GM18519 (cell line): ENCODE measurements at regions not wholly inside any gene's neighbourhood (a gene's known extent, or its start where the extent isn't known, plus 50 kb on each side); places are given as distances from the start of the nearest gene placed in this dataset.

Source experiments
- ATAC-seq: cut with Tn5 transposase; IDR thresholded peaks from one replicate; pipeline ENCODE4 v1.9.1; 2021; ENCODE audit warnings: mild to moderate bottlenecking, moderate library complexity; ENCODE audit not compliant: unreplicated experiment, low FRiP score

DNA sequence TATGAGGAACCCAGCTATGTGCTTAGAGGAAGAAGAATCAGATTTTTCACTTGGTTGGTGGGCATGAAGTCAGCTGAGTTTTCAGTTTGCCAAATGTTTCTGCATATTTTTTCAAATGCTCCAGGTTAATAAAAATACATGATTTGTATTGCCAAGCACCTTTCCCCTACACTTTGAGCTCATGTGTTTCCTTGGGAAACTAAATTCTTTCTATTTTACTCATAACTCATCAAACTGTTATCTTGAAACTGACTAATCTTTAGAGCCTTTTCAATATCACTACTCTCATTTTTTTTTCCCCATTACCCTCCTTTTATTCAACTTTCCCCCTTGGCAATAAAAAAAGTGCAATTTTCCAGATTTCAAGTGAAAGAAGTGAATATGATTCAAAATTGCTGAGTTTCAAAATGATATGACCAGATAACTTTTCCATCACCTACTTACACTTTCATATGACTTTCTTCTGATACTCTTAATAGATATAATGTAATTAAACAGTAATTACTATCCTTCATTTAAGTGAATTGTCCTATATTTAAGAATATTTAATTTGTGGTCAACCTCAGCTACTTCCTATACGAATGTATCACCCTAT lies 91.9 kb upstream of the SOX6 start:
- no peak for ATAC-seq

DNA sequence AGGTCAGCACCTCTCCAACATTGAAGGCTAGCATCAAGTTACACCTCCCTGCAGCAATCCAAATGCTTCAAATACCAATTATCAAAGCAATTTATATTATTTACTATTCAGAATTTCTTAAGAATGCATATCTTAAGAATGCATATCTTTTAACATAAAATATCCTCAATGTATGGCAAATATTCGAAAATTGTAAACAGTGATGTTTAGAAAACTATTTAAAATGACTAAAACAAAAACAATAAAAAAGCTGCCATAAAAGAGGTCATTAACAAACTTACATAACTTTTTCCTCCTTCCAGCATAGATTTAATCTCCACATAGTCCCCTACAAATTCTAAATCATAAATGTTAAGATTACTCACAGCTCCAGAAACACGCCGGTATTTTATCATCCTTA lies 85.1 kb upstream of the SOX6 start:
- ATAC-seq: no peak

DNA sequence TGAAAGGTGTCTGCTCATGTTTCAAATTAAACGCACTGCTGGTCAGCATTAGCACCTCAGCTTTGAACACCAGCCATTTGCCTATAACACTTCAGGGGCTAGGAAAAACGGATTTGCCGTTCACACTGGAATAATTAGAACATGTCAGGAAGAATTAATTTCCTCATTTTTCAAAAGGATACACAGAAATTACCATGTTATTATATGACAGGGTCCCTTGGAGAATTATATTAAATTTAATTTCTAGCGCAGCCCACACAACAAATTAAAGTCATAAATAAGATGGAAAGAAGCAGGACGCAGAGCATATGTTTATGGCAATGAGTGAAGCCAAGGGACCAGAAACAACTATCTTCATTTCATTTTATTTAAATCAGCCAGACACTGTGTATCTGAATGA lies 83.8 kb upstream of the SOX6 start:
- ATAC-seq: no peak

DNA sequence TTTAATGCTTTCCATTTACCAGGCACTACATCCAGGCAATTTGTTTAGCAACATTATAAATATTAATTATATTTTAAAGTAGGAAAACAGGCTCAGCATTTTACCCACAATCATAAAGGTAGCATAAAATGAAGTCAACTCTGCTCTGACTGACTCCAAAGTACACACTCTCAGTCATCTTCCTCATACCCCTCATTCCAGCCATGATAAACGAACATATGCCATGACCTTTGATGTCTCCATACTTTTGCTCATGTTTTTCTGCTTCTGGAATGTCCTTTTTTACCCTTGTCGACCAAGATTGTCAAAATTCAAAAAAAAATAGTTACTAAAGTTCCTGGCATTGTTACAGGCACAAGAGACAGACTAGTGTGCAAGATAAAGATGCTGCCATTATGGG lies 77.7 kb upstream of the SOX6 start:
- no peak for ATAC-seq

DNA sequence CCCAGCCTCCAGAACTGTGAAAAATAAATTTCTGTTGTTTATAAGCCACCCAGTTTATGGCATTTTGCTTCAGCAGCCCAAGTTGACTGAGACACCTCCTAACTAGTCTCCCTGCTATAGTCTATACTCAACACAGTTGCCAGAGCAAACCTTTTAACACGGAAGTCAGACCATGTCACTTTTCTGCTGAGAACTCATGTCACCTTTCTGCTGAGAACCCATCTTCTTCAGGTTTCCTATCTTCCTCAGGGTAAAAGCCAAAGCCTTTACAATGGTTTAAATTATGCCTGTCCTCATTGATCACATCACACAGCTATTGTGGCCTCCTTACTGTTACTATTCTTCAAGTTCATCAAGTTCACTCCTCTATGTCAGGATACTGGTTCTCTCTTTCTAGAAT lies 74.3 kb upstream of the SOX6 start:
- no peak for ATAC-seq

DNA sequence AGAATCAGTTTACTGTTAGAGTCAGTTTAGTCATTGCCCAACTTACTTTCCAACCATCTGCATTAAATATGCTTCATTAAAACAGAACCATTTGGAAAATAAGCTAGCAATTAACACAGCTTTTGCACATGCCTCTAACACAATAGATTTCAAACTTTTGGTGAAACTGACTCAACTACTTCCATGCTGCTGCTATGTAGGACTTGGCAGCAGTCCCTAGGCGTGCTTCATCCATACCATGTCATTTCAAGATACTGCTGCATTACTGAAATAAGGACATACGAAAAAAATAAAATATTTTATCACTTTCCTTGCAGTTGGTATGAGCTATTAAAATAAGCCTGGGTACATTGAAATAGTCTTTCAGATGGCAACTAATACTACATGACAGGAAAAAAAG lies 65.5 kb upstream of the SOX6 start:
- ATAC-seq: no peak

DNA sequence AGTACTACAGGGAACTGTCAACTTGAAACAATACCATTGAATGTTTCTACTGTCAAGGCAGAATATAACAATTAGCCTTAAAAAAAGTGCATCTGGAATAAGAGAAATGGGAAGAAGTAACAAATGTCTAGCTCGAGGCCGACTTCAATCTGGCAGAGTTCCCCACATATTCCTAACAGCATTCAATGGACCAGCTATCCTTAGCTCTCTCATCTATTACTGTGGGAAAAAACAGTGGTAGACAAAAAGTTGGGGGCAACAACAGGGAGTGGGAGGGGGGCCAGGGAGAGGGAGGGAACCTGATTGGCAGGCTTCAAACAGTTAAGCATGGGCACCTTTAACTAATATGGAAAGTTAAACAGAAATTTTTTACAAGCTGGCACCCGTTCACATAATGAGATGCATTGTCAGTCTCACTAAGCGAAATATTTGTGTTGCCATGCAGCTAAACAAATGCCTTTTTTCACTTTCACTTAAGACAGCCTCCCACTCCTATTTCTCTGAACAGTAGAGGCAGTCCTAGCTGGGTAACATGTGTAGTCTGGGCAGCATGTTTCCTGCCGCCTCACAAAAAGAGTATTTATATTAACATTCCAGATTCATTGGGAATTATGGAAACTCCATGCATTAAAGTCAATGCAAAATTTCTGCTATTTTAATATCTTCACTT lies 62.2 kb upstream of the SOX6 start:
- ATAC-seq: no peak

DNA sequence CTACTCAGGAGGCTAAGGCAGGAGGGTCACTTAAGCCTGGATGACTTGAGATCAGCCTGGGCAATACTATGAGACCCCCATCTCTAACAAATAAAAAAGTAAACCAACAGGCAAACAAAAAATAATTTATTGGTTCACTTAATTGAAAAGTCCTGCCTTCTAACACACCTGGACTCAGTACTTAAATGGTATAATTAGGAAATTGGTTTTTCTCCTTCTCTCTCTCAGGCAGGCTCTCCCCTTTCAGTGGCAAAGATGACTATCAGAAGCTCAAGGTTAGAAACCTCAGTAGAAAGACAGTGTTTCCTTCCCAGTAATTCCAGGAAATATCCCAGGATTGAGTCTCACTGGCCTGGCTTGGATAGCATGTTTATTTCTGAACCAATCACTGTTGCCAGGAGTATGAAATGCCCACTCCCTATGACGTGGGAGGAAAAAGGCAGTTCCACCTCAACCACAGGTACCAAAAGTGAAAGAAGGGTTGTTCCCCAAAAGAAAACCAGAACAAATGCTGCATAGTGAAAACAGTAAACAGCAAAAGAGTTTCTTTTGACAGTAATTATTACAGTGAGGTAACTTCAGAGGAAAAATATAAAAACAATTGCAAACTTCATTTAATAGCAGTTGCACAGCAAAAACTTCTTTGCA lies 56.3 kb upstream of the SOX6 start:
- ATAC-seq: peak; percentile 91

DNA sequence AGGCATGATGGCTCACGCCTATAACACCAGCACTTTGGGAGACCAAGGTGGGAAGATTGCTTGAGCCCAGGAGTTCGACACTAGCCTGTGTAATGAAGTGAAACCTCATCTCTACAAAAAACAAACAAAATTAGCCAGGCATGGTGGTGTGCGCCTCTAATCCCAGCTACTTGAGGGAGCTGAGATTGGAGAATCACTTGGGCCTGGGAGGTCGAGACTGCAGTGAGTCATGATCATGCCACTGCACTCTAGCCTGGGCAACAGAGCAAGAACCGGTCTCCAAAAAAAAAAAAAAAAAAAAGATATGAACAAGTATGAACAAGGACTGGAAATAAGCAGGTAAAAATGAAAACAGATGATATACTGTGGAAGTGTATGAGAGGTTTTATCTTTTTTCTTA lies 54.1 kb upstream of the SOX6 start:
- ATAC-seq: no peak

DNA sequence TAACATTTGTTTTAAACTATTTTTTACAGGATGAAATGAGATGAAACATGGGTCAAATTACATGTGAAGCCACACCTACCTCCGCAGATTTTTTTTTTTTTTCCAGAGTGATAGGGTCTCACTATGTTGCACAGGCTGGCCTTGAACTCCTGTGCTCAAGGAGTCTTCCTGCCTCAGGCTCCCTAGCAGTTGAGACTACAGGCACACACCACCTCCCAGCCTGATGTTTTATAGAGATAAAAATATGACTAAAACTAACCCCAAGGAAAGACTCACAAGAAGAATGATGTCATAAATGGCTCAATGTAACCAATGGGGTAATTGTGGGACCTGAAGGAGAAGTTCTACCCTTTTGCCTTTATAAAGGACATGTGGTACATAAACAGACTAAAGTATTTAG lies 52.3 kb upstream of the SOX6 start:
- ATAC-seq: no peak

DNA sequence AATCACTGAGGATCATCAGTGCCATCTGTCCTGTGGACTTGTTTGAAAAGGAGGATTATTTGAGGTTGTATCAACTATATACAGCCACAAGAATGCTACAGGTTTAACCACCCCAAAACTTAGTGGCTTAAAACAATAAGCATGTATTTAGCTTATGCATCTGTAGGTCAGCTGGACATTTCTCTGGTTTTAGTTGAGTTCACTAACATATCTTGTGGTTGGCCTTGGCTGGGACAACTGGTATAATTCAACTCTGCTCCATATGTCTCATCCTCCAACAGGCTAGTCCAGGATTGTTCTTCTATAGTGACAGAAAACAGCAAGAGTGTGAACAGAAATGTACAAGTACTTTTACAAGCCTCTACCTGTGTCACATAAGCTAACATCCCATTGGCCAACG lies 49.9 kb upstream of the SOX6 start:
- ATAC-seq: no peak
